LoVo (cell line): ENCODE measurements at regions not wholly inside any gene's neighbourhood (a gene's known extent, or its start where the extent isn't known, plus 50 kb on each side); places are given as distances from the start of the nearest gene placed in this dataset.

Source experiments
- DNase-seq: peaks from one replicate; pipeline ENCODE4 v3.0.0-alpha.2; 2016; ENCODE audit warnings: low spot score

DNA sequence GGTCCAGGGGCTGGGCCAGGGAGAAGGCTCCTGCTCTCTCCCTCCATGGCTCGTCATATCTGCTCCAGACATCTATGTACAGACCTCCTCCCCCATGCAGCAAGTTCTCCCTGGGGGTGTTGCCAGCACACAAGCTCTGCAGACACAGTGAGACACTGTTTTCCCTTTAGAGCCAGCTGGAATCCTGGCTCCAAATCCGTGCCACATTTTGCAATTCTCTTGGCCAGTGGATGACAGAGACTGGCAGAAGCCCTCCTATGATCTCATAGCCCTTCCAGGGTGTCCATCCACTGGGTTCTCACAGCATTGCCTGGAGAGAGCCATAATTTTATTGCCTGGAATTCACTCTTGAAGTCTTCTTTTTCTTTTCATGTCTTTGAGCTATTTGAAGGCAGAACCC, 203.9 kb downstream of the TLE3 start:
- no peak for DNase-seq

DNA sequence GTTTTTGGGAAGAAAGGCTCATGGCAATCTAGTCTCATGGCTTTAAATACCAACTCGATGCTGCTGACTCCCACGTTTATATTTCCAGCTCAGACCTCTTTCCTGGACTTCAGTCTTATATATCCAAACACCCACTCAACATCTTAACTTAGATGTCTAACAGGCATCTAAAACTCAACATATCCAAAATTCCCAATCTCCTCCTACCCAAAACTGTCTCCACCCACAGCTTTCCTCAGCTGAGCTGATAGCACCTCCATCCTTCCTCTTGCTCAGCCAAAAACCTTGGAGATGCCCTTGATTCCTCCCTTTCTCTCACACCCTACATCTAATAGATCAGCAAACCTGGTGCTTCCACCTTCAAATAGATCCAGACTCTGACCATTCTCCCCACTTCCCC, 202.5 kb downstream of the TLE3 start:
- no peak for DNase-seq

DNA sequence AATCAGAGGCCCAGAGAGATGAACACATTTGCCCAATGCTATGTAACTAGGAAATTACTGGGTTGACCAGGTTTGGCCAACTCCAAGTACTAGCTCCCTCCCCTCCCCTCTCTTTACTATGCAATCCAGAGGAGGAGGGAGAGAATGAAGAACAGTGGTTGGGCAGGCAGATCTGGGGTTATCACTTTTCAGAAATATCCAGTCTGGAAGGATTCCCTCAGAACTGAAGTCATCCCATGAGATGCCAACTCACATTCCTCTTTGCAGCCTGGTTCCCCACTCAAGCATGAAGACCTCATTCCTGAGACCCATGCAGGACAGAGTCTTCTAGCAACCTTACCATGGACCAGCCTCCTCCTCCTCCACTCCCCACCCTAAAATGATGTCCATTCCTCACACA, 201.1 kb downstream of the TLE3 start:
- DNase-seq: no peak

DNA sequence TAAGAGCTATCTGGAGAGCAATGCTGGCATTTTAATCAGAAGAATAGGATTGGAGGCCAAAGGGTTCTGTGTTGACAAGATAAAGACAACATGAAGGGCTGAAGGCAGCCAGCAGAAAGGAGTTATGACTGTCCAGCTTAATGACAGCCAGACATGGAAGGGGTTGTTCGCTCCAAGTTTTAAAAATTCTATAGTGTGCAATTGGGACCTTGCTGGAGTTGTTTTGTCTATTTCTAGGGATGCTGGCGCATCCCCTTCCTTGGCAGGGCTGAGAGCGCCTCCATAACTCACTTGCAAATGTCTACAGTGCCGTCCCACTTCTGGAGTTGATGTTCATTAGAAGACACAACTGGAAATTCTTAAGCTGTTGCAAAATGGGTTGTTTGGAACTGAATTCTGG, 200.7 kb downstream of the TLE3 start:
- DNase-seq: no peak

DNA sequence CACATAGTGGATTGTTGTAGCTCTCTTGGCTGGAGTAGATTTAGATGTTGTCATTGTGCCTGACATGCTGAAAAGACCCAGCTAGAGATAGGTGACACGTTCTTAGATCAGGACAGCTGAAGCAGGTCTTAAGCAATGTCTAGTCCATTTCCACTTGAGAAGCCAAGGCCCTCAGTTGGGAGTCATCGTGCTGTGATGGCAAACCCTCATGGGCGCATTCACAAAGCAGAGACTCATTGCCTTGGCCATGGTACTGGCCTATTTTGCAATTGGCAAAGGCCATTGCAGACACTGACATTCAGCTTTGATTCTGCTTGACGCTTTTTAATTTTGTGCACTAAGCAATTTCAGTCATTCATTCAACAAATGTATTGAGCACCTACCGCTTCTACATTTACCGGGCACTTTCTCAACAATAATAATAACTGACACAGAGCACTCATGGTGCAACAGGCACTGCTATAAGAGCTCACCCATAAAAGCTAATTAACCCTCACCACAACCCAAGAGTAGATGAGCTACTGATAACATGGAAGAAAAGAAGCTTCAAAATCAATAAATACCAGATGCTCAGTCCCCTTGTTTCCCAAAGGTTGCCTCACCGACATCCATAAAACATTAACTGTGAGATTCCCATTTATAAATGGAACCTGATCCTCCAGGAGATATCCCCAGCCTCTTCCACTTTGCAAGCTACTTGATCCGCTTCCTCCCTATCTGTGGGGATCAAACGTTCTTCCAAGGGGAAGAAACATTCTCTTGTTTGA, 200.1 kb downstream of the TLE3 start:
- DNase-seq: no peak

DNA sequence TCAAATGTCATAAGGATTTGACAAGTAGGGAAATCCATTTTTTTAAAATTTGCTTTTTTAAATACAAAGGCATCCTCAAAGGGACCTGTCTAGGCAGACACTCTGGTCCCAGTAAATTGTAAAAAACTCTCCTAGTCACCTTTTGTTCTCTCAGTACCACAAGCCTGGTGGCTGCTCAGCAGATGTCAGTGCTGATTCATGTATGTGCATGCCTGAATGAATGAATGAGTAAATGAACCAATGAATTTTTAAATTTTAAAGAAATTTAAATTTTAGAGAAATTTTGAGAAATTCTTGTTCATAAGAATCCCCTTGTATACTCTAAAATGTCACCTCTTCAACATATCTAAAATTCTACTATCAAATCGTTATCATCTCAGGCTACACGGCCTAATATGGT, 199.5 kb downstream of the TLE3 start:
- DNase-seq: no peak

DNA sequence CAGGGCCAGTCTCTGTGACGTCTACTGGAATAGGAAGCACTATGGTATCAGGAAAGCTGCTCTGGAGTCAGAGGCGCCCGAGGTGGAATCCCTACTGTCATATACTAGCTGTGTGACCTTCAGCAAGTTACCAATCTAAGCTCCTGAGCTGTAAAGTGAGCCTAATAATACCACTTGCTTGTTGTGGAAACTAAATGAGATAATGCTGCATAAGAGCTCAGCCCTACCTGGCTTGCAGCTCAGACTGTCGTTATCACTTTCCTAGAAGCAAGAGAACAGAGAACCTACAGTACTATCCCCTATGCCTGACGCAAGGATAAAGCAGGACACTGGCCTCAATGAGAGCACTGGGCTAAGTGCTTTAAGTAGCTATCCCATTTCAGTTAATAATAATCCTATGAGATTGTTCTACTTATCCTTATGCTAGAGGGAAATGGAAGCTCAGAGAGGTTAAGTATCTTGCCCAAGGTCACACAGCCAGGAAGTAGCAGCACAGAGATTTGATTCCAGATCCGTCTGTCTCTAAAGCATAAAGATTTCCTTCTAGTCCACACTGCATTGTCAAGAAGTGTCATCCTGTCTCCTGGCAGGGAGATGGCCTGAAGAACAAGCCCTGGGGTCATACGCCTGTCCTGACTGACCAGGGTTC, 195.2 kb downstream of the TLE3 start:
- no peak for DNase-seq

DNA sequence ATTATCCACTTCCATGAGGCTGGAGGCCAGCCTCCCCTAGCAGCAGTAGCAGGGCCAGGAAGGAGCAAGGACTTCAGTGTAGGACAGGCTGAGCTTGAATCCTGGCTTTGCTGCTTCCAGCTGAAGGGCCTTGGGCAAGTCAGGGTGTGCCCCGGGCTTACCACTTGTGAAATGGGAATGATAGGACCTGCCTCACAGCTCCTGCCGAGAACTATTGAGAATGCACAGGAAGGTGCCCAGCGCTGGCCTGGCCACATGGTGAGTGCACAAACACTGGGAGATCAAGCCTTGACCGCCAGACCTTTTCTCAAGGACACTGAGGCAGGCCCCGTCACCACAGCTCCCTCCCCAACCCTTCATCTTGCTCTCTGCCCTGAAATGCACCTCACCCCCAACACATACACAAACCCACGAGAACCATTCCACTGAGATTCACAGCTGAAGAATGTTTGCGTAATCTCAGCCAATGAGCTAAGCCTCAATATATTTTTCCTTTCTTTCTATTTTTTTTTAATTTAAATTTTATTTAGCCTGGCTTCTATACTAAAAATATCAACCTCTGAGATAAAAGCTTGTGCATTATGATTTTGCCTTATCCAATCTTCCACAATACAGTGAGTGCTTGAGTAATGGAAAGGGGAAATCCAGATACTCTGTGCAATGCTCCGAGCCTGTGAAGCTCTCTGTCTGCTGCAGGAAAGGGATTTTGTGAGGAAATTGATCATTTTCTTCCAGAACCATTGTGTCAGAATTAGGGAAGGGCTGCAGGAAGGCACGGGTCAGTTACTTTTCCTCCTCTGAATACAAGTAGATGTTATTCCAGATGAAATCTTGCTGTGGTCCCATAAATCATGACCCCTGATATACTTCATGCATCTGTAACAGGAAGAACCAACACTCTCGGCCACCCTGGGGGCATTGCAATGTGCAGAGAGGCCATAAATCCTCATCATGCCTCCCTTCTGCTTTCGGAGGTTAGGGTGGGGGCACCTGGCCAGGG, 193.9 kb downstream of the TLE3 start:
- no peak for DNase-seq

DNA sequence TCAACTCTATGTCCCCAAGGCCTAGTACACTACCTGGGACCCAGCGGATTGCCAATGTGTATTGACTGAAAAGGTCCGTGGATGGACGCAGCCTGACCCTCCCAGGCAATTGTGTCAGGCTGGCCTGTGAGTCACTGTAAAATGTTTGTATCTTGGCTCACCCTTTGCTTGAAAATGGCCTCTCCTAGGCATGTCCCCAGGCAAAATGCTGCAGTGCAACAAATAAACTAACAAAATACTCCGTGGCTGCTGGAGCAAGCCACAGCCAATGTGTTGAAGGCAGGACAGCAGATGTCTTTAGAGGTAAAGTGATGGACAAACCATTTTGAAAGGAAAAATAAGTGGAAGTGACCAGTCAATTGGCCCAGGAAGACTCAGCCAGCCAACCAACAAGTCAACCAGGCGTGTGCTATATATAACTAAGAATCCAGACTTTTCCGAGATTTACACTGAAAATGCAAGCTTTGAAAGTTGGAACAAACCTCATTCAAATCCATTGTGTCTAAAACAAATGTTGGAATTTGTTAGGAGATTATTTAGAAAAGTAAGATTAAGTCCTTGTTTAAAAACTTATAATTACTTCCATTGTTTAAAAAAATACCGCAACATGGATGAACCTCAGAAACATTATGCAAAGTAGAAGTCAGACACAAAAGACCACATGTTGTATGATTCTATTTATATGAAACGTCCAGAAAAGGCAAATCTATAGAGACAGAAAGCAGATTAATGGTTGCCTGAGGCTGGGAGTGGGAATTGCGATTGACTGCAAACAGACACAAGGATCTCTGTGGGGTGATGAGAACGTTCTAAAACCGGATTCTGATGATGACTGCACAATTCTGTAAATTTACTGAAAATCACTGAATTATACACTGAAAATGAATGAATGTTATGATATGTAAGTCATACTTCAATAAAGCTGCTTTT, 191.2 kb downstream of the TLE3 start:
- no peak for DNase-seq

DNA sequence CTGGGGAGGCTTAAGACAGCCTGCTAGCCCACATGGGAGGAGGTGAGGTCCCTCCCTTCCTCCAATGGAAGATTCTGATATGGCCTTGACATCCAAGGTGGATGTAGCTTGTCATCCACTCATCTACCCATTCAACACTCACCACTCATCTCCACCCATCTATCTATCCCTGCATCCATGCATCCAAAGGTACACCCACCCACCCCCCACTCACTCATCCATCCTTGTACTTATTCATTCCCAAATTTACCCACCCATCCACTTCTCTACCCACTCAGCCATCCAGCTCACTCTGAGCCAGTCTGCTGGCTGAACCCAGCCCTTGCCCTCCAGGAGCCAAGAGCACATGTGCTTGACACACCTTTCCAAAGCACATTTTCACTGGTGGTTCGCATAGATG, 189.7 kb downstream of the TLE3 start:
- DNase-seq: no peak

DNA sequence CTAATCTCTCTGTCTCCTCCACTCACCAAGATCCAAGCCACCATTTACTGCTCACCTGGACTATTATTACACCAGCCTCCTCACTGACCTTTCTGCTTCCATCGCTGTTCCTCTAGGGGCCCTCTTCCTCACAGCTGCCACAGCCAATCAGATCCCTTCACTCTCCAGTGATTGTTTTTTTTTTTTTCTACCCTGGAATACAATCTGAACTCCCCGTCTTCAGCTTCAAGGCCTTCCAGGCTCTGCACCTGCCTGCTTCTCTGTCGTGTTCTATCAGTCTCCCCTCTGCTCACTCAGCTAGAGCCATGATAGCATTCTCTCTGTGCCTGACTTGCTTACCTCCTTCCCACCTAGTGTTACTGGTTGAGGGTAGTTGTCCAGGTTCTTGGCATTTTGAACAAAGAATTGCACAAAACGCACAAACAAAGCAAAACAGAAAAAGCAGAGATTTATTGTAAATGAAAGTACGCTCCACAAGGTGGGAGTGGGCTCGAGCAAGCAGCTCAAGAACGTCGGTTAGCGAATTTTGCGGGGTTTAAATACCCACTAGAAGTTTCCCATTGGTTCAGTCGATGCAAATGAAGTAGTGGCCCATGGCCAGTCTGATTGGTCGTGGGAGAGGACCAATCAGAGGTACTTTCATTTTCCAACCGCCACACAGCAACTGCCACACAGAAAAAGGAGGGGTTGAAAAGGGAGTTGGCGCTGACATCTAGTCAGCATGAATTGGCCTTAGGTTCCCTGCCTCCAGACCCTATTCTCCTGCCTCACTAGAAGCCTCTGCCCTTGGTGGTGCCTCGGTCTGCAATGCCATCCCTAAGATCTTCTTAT, 188.9 kb downstream of the TLE3 start:
- no peak for DNase-seq

DNA sequence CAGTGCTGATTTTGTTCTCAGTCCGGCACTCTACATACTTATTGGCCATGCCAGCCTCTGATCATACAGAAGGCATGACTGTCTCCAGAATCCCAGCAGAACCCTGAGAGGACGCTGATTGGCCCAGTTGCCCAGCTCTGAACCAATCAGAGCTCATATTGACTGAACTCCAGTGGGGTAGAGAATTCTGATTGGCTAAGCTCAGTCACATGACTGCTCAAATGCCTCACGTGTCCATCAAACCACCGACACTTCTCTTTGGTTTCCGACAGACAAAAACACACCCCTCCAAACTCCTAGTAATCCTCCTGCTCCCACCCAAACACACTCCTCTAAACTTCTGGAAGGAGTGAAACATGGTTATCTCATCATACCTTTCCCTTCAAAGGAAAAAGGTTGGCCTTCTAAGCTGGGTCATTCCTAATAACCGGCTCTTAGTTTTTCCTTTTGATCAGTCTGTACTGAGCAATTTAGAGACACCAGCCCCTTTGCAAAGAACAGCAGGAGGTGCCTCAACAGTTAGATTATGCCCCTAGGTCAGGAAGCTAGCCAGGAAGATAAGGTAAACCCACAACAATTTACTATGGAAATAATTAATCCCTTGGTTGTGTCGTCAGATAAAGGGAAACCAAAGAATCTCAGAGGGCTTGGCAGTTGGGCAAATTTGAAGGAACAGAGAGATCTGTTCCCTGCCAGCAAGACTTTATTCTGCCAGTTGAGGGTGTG, 187.8 kb downstream of the TLE3 start:
- no peak for DNase-seq

DNA sequence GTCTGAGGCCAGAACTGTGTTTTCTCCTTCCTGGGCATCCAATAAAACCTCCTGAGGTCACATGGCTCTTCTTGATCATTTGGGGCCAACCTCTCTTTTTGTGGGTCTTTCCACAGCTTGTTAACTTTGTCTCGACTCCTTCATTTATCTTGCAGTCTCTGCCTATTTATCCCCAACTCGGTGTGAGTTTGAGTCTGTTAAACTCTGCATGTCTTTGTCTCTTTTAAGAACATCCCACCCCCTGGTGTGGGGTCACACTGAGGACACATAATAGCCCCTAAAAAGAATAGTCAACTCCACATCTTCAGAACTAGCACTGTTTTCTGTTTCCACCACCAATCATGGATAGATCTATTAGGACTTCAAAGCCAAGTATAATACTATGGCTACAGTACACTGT, 187.2 kb downstream of the TLE3 start:
- no peak for DNase-seq

DNA sequence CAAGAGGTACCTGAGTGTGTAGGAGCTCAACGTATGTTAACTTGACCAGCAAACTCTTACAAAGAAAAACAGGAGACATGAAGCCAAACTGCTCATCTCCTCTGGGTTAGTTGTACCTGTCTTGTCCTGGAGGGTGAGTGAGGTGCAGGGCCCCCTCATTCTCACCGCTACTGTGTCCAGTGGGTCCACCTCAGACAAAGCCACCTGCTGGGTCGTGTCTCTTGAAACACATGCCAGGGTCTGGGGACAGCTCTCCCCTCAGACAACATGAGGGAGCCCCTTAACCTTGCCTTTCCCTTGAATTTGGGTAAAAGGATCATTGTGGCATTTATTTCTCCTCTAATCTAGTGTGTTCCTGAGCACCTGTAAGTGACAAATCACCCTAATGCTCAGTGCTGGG, 185.6 kb downstream of the TLE3 start:
- no peak for DNase-seq

DNA sequence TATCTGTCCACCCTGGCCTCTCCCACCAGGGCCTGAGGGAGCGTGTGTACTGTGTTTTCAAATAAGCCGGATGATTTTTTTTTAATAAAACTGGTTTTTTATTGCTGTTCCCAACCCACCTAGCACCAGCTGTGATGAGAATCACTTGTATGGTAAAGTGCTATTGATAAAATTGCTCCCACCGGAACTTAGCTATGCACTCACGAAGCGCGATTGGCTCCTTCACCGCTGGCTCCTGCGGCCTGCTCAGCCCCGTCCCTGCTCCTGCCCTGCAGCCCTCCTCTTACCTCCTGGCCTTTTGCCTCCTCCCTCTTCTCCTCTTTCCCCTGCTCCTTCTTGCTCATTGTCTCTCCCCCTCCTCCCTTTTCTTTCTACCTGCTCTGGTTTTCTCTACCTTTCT, 183.7 kb downstream of the TLE3 start:
- DNase-seq: no peak

DNA sequence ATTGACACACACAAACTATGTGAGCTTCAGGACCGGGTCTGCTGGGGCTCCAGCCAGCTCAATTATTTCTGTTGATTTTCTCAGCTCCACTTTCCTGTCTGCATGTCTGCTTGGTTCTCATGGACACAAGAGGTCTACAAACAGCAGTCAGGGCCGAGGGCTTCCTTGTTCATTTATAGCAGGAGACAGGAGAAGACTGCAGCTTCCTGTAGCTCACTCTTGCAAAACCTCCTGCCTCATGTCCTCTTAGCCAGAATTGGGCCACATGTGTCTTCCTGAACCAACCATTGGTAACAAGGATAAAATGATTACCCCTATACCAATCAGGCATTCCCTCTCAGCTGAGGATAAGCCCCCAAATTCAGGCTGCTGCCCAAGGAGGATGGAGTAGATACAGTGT, 182.8 kb downstream of the TLE3 start:
- no peak for DNase-seq

DNA sequence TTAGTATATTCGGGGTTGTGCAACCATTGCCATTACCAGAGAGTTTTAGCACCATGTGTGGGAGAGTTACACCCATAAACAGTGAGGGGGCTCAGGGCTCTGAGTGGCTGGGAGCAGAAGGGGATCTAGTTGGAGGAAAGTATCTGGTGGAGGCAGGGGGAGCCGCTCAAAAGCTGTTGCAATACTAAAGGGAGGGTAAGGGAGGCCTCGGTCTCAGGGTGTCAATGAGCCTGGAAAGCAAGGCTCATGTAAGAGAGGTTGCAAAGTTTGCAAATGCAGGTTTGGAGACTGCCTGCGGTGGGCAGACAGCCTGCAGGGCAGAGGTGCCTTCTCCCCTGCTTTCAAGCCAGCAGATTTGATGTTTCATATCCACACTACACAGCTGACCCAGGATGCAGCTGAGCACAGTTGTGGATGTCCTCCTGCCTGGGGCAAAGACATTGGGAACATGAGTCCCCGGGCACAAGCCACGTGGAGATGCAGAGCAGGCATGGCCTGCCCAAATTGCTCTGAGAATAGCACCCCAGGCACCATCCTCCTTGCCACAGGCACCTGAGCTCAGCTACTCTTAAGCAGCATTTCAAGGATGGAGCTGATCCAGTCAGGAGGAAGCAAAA, 181.4 kb downstream of the TLE3 start:
- no peak for DNase-seq

DNA sequence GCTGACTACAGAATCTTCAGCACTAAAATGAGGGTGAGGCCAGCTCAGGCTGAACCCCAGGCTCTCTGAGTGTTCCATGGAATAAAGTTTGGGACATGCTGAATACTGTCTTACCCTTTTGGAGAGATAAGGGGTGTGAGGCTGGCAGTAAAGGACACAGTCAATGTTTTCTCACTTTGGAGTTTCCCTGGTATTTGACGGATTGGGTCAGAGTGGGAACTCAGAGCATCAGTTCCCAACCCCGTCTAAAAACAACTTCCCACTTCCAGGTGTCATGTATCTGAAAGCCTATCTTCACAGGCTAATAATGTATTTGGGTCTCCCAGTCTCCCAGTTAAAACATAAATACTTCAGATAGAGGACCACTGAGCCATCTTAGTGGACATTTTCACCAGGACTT, 180.7 kb downstream of the TLE3 start:
- no peak for DNase-seq

DNA sequence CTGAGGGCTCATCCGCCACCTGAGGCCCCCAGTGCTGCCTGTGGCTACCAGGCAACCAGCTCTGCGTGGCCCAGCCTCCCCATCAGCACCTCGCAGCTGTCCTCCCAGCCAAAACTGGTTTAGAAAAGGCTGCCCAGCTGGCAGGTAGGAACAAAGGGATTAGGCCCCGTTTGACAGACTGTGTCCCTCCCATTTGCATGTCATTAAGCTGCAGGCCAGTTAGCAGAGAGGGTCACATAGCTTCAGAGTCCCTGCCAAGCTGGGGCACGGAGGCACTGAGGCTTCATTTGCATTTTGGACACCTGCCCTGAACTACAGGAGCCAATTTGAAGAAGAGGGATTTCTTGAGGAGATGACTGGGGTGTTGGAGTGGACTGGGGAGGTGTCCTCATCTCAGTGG, 177.9 kb downstream of the TLE3 start:
- no peak for DNase-seq

DNA sequence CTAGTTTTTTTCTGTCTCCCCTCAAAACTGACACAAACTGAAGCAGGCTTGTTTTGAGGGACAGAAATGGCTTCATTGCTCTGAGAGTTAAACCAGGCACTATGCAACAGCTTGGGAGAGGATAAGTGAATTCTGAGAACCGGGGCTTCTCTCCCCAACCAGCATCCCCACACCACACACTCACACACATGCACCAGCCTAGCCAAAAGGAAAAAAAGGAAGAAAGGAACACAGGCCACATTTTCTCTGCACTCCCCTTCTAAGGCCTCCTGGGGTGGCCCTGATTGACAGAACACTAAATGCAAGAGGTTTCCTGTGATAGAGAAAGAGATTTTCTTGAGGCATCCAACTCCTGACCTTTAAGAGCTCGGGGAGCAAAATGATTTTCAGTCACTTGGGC, 177.5 kb downstream of the TLE3 start:
- no peak for DNase-seq
